ENCODE measurements at regions not wholly inside any gene's neighbourhood (a gene's known extent, or its start where the extent isn't known, plus 50 kb on each side); places are given as distances from the start of the nearest gene placed in this dataset.

GRCh38 chr1:195785830-195786229 lies 822.4 kb downstream of the KCNT2 start:
- TF ChIP-seq CTCF (IDR thresholded peaks at IDR 0.05 in 2 of 3, conservative IDR thresholded peaks at IDR 0.05 in 1 of 3; ENCODE audit: control insufficient read depth in 2 of 3, extremely low read depth in 1 of 3, insufficient read depth in 1 of 3, low read depth in 3 of 3, low read length in 3 of 3): no peak
- no peak for TF ChIP-seq CHD4 (IDR thresholded peaks at IDR 0.05)
- TF ChIP-seq MYC (IDR thresholded peaks at IDR 0.05; ENCODE audit: insufficient read depth, insufficient read length, insufficient replicate concordance, low read length, severe bottlenecking): no peak
- TF ChIP-seq ZBTB33 (IDR thresholded peaks at IDR 0.05): no peak
- TF ChIP-seq POLR2AphosphoS5 (IDR thresholded peaks at IDR 0.05; ENCODE audit: low read length): no peak
- TF ChIP-seq JUNB (IDR thresholded peaks at IDR 0.05): no peak
- TF ChIP-seq BHLHE40 (IDR thresholded peaks at IDR 0.05; ENCODE audit: borderline replicate concordance in 1 of 2, low read depth in 2 of 2, low read length in 1 of 2): no peak
- TF ChIP-seq E2F4 (IDR thresholded peaks at IDR 0.05; ENCODE audit: low read depth, low read length): no peak
